Fibroblast of skin of right quadriceps (primary cell): ENCODE measurements at regions not wholly inside any gene's neighbourhood (a gene's known extent, or its start where the extent isn't known, plus 50 kb on each side); places are given as distances from the start of the nearest gene placed in this dataset.

Source experiments
- DNase-seq: peaks from one replicate; pipeline ENCODE4 v3.0.0-alpha.2; 2013

- no peak for DNase-seq
Measured at GRCh38 chrY:12459965-12460364, 241.1 kb upstream of the USP9Y start.

GRCh38 chrY:12464155-12464554 is 236.9 kb upstream of the USP9Y start:
- DNase-seq: no peak

- DNase-seq: no peak
Measured at GRCh38 chrY:12465706-12466105, 235.3 kb upstream of the USP9Y start.

- DNase-seq: no peak
Measured at GRCh38 chrY:12469081-12469480, 231.9 kb upstream of the USP9Y start.

GRCh38 chrY:12474472-12474871 is 226.6 kb upstream of the USP9Y start:
- DNase-seq: no peak

GRCh38 chrY:12479382-12479781 is 221.6 kb upstream of the USP9Y start:
- peak; percentile 33 for DNase-seq

GRCh38 chrY:12483394-12483793 is 217.6 kb upstream of the USP9Y start:
- DNase-seq: peak; percentile 33

GRCh38 chrY:12490558-12491209 is 210.3 kb upstream of the USP9Y start:
- peak; percentile 55 for DNase-seq

GRCh38 chrY:12492218-12492617 is 208.8 kb upstream of the USP9Y start:
- no peak for DNase-seq

GRCh38 chrY:12496007-12496406 is 205.0 kb upstream of the USP9Y start:
- no peak for DNase-seq

GRCh38 chrY:12500096-12500495 is 200.9 kb upstream of the USP9Y start:
- no peak for DNase-seq

GRCh38 chrY:12504028-12504427 is 197.0 kb upstream of the USP9Y start:
- DNase-seq: peak; percentile 80

GRCh38 chrY:12517338-12517737 is 183.7 kb upstream of the USP9Y start:
- DNase-seq: no peak

- DNase-seq: no peak
Measured at GRCh38 chrY:12525206-12525605, 175.8 kb upstream of the USP9Y start.

- DNase-seq: no peak
Measured at GRCh38 chrY:12526362-12527063, 174.5 kb upstream of the USP9Y start.

- DNase-seq: no peak
Measured at GRCh38 chrY:12537226-12537854, 163.7 kb upstream of the USP9Y start.

- DNase-seq: peak; percentile 65
Measured at GRCh38 chrY:12546746-12547420, 154.1 kb upstream of the USP9Y start.

- DNase-seq: peak; percentile 92
Measured at GRCh38 chrY:12552471-12553283, 148.4 kb upstream of the USP9Y start.

- peak; percentile 48 for DNase-seq
Measured at GRCh38 chrY:12553909-12554308, 147.1 kb upstream of the USP9Y start.

GRCh38 chrY:12555005-12555404 is 146.0 kb upstream of the USP9Y start:
- DNase-seq: peak; percentile 87

- no peak for DNase-seq
Measured at GRCh38 chrY:12559007-12559406, 142.0 kb upstream of the USP9Y start.

GRCh38 chrY:12576278-12576677 is 124.8 kb upstream of the USP9Y start:
- no peak for DNase-seq
